Right kidney (tissue), 1 donor: ENCODE measurements at regions not wholly inside any gene's neighbourhood (a gene's known extent, or its start where the extent isn't known, plus 50 kb on each side); places are given as distances from the start of the nearest gene placed in this dataset.
A peak's percentile ranks its signal among the peaks of the same experiment; 100 is the strongest.

ENCODE experiments used
- DNase-seq: peaks from one replicate; pipeline ENCODE4 v3.0.0-alpha.2; 2016

- DNase-seq = peak; percentile 3
Observed at GRCh38 chr11:80031014-80031600, 590.3 kb upstream of the TENM4 start.

- DNase-seq = no peak
Observed at GRCh38 chr11:80028998-80029397, 588.2 kb upstream of the TENM4 start.

GRCh38 chr11:80024119-80024518 lies 583.3 kb upstream of the TENM4 start:
- no peak for DNase-seq

- no peak for DNase-seq
Observed at GRCh38 chr11:80023386-80023785, 582.6 kb upstream of the TENM4 start.

- DNase-seq = no peak
Observed at GRCh38 chr11:80010536-80010935, 569.7 kb upstream of the TENM4 start.

- no peak for DNase-seq
Observed at GRCh38 chr11:80009081-80009480, 568.3 kb upstream of the TENM4 start.

GRCh38 chr11:80007616-80008015 lies 566.8 kb upstream of the TENM4 start:
- DNase-seq = no peak

GRCh38 chr11:79990141-79990540 lies 549.3 kb upstream of the TENM4 start:
- DNase-seq = no peak

GRCh38 chr11:79982185-79982584 lies 541.4 kb upstream of the TENM4 start:
- DNase-seq = no peak

- DNase-seq = no peak
Observed at GRCh38 chr11:79980916-79981315, 540.1 kb upstream of the TENM4 start.

- DNase-seq = no peak
Observed at GRCh38 chr11:79973721-79974617, 533.1 kb upstream of the TENM4 start.

GRCh38 chr11:79971255-79971654 lies 530.4 kb upstream of the TENM4 start:
- DNase-seq = no peak

- DNase-seq = no peak
Observed at GRCh38 chr11:79966592-79966991, 525.8 kb upstream of the TENM4 start.

- no peak for DNase-seq
Observed at GRCh38 chr11:79963856-79964645, 523.2 kb upstream of the TENM4 start.

- DNase-seq = no peak
Observed at GRCh38 chr11:79960461-79960860, 519.6 kb upstream of the TENM4 start.

- no peak for DNase-seq
Observed at GRCh38 chr11:79959318-79959717, 518.5 kb upstream of the TENM4 start.

- no peak for DNase-seq
Observed at GRCh38 chr11:79957702-79958101, 516.9 kb upstream of the TENM4 start.

- no peak for DNase-seq
Observed at GRCh38 chr11:79956061-79956460, 515.2 kb upstream of the TENM4 start.

- no peak for DNase-seq
Observed at GRCh38 chr11:79953629-79954028, 512.8 kb upstream of the TENM4 start.

- no peak for DNase-seq
Observed at GRCh38 chr11:79950741-79951140, 509.9 kb upstream of the TENM4 start.

- DNase-seq = no peak
Observed at GRCh38 chr11:79950172-79950571, 509.3 kb upstream of the TENM4 start.

- DNase-seq = no peak
Observed at GRCh38 chr11:79949574-79949973, 508.7 kb upstream of the TENM4 start.

GRCh38 chr11:79942646-79943045 lies 501.8 kb upstream of the TENM4 start:
- DNase-seq = no peak
